Renal pelvis (tissue), 1 donor: ENCODE measurements at regions not wholly inside any gene's neighbourhood (a gene's known extent, or its start where the extent isn't known, plus 50 kb on each side); places are given as distances from the start of the nearest gene placed in this dataset.

Experiments
- DNase-seq: peaks from one replicate; pipeline ENCODE4 v3.0.0-alpha.2; 2013

DNA sequence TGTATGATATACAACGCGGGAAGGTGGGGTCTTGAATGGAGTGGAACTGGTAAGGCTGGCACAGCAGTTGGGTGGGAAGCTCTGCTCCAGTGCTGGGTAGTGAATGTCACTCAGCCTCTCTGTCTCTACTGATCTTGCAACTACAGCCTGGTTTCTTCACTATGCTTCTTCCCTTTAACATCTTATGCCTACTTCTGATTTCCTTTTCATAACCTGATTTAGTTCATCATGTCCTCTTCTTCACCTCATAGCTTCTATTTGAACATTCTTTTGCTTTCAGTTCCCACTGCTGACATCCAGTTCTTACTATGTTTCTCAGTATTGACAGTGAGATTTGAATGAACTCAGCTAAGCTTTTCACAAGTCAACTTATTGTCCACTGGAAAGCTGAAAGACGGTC is 286.2 kb downstream of the ARL6IP6 start:
- no peak for DNase-seq

DNA sequence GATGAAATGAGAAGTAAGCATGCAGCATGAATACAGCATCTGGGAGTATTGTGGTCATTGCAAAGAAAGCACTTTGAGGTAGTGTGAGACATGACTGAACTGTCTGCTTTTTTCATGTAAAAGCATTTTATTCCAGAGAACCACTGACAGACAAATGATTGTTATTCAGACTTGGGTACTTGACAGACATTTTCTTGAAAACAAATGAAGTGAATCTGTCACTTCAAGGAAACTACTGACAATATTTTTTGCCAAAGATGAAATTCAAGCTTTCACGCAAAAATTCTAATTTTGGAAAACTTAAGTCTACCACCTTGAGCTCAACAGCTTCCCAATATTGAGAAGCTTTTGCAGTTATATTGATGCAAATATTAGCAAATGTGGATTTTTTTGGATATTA is 255.7 kb downstream of the ARL6IP6 start:
- DNase-seq, result no peak

DNA sequence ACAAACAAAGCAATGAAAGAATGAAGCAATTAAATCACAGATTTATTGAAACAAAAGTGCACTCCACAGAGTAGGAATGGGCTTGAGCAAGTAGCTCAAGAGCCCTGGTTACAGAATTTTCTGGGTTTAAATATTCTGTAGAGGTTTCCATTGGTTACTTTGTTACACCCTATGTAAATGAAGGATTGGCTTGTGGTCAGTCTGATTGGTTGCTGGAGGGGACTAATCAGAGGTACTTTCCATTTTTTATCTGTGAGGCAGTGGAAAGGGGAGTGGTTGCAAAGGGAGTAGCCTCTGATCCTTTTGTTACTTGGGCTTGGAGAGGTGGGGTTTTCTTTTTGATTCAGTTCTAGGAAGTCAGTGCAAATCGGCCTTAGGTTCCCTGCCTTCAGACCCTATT is 253.3 kb downstream of the ARL6IP6 start:
- DNase-seq, result no peak

DNA sequence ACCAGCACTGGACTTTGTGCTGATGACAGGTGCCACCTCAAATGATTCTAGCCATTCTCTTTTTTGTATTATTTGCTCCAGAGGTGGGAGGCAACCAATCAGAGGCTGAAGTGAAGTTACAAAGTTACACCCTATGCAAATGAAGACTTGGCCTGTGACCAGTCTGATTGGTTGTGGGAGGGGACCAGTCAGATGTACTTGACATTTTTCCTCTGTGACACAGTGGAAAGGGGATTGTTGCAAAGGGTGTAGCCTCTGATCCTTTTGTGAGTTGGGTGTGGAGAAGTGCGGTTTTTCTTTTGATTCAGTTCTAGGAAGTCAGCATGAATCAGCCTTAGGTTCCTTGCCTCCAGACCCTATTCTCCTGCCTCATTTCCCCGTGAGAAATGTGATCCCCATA is 244.0 kb downstream of the ARL6IP6 start:
- DNase-seq, result no peak

DNA sequence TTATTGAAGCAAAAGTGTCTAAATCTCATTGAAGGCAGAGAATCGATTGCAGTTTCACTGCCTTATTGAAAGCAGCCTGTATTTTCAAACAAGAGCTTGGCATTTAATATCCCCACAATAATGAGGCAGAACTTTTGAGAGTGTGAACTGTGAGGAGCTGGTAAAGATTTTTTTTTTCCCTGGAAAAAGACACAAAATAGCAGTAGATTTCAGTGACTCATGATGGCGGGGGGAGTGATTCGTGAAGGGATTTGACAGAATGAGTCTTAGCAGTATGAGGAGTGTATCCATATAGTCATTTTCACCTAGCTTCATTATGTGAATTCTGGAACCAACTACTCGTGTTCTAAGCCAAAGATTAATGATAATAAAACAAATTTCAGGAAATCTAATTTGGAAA is 242.9 kb downstream of the ARL6IP6 start:
- DNase-seq, result no peak

DNA sequence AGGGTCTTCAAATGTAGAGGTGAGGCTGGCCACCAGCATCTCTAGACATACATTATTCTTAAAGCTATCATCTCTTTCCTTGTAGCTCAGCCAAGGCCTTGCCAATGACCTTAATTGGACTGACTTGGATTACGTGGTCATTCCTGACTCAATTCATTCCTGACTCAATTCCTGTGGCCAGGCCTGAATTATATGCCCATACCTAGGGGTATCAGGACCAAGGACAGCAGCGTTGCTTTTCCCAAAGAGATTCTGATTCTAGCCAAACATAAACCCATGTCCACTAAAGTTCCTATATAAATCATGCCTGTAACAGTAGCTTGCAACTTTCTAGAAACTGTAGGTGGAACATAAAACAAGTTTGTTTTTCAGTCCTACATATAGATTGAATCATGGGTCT is 231.7 kb downstream of the ARL6IP6 start:
- DNase-seq, result peak; percentile 42

DNA sequence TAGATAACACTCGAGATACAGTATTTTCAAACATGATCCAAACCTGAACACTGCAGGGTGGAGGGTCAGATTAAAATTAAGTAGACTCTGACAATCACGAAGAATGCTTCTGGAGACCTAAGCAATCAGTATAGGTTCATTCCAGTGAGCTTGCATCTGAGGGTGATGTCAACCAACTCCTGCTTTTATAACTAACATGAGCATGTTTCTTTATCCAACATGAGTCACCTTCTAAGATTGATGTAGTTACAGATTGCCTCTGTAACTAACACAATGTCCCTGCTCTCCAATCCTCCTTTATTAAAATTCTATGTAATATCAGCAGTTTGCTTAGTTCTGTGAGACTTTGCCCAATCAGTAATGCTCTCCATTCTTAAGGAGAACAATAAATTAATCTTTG is 225.7 kb downstream of the ARL6IP6 start:
- DNase-seq, result no peak

DNA sequence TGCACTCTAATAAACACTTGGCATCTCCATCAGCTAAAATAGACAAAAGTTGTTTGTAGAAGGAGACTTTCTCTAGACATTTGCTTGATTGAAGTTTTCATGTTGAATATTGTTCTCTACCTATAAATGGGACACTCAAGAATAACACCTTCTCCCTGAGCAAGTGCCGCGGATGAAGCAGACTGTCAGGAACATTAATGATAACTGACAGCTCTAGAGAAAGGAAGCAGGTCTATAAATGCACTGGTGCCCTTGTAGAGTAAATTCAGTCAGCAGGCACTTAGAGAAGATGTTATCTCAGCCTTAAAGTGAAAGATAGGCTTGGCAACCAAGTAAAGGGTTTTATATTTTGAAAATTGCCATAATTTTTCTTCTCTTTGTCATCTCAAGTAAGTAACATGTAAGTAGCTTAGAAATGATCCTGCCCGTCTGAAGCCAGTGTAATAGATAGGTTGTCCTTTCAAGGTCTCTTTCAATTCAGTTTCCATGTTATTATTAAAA is 224.6 kb downstream of the ARL6IP6 start:
- DNase-seq, result no peak

DNA sequence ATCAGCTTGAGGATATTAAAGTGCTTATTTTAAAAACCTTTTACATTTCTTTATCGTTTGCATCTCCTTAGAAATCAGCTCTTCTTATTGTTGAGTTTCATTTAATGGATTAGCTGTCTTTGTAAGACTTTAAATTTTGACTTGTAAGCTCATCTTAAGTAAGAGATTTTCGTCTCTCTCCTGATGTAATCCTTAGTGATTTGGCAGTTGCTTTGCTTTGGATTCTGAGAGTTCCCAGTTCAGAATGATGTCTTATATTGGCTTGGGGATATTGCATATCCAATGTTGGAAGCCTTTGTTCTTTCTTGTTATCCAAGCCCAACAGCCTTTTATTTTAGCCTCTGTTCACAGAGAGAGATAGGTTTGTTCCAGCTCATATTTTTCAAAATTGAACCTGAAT is 212.1 kb downstream of the ARL6IP6 start:
- no peak for DNase-seq

DNA sequence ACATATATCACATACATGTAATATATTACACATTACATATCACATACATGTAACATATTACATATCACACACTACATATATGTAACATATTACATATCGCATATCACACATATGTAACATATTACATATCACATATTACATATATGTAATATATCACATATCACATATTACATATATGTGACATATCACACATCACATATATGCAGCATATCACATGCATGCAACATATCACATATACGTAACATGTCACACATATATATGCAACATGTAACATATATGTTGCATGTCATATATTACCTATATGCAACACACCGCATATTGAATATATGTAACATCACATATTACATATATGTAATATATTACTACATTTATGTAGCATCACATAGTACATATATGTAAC is 211.2 kb downstream of the ARL6IP6 start:
- no peak for DNase-seq

DNA sequence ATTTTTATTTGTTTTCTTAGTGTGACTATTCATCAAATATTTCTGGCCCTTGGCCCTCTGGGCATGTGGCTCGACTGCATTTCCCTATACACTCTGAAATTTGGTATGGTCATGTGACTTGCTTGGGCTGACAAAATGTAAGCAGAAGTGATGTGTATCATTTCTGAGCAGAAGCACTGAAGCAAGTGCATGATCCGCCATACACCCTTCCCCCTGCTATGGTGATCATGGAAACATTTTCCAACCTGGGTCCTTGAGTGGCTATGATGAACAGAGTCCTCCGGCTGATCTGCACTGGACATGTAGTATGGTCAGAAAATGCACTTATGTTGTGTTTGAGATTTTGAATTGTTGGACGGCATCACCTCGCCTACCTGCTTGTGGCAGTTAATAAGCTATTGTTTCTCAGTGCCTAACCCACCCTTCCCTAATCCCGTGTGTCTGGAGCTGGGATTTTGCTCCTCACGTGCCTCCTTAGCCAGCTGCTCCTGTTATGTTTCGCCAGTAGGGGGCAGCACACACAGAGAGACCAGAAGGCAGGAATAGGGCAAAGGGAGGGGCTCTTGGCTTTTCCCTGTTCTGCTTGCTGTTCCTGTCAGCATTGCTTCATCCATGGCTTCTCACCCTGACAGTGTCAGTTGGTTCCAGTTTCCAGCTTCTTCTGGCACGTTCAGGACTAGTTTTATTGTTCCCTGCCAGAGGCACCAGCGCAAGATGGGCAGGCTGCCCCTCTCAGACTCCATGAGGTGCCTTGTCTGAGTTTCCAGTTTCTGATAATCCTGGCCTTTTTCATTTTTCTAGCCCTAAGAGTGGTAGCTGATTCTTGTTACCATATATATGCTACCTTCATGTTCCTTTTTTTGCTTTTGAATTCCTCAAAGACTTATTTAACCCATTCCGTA is 207.4 kb downstream of the ARL6IP6 start:
- DNase-seq, result peak; percentile 36

DNA sequence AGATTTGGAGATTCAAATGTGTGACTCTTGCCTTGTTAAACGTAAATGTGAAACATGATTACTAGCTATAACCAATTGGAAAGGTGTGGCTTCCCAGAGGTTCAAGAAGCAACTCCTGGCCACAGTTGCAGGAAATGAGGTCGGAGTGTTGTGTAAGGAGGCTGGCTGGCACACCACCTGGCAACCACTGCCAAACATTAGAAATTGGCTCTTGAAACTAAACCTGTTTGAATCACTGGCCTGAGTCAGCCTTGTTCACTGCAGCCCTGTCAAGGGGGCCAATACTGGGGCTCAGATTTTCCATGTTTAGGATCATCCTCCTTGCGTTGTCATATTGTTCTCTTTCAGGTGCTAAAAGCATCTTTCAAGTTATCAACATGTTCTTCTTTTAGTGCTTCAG is 206.3 kb downstream of the ARL6IP6 start:
- no peak for DNase-seq

DNA sequence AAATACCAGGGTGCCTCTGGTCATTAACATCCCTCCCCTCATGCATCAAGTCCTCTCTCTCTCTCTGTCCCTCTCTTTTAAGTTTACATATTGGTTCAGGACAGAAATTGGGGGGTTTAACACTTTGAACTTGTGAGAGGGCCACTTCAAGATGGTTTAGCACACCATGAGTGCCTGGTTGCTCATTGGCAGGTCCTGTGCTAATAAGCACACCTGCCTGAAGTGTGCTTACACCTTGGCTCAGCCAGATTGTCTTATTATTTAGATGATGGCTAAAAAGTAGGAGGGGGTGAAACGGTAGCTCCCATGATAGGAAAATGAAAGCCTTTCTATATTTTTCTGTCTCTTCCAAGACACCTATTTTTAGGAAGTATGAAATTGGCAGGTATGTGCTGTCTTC is 205.8 kb downstream of the ARL6IP6 start:
- no peak for DNase-seq

DNA sequence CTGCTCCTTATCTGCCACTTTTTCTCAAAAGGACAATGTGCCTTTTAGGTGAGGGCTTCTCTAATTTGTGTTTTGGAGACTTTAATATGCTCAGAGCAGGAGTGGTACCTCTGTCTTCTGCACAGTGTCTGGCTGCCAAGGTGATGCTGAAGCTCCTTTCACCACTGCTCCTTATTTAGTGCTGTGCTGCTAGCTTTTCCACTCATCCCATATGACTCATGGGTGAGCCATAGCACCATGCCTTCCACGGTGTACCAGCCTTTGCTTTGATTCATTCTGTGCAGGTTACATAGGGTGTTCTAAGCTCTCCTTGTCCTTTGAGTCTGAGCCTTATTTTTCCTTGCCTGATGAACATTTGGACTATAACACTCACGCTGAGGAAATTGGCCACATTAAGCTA is 202.4 kb downstream of the ARL6IP6 start:
- no peak for DNase-seq

DNA sequence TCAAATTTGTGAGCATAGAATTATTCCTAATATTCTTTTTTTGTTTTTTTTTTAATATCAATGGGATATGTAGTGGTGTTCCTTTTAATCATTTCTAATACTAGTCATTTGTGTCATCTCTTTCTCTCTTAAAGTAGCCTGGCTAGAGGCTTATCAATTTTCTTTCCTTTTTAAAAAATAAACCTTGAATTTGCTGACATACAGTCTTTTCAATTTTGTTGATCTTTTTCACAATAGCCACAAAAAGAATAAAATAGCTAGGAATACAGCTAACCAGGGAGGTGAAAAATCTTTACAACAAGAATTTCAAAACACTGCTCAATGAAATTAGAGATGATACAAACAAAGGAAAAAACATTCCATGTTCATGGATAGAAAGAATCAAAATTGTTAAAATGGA is 192.6 kb downstream of the ARL6IP6 start:
- DNase-seq, result no peak

DNA sequence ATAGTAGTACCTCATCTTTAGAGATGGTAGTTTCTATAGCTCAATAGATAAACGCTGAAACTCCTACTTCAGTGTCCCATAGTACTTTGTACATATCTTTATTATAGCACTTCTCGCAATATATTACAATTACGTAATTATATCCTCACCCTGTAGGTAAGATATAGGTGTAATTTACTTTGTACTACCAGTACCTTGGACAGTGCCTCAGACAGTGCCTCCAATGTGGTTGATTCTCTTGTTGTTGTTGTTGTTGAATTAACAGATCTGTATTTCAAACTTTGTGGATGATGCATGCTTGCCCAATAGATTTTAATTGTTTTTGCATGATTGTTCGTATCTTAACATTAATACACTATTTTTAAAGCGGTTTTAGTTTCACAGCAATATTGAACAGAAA is 188.6 kb downstream of the ARL6IP6 start:
- no peak for DNase-seq

DNA sequence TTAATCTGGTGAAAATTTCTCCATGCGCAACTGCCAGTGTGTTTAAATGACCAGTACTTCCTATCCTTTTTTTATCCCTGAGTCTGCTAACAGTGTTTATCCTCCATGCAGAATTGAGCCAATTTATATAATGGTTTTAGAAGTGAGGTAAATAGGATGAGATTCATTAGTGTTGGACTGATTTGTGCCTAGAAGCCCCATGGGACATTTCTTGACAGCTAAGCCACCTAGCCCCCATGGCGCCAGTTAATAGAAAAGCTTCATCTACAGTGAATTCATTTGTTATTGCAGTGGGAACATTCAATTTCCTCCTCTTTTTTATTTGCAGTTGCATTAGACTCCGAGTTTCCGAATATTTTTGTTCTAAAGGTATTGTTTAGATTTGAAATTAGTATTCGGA is 175.6 kb downstream of the ARL6IP6 start:
- no peak for DNase-seq

DNA sequence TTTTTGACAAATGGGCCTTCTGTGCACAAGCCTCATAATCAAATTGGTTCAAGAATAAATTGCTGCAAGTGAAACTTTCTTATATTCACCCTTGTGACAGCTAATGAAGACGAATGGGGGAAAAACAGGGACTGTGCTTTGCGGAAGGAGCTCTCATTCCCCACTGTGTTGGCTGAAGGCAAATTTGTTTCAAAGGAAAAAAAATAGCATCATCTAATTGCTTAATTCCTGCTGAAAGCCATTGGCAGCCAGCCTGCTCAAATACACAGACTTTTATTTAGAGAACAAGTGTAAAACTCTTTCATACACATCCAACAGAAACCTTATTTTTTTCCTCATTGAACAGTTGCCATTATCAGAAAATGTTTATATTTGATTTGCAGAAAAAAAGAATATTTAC is 172.3 kb downstream of the ARL6IP6 start:
- no peak for DNase-seq

DNA sequence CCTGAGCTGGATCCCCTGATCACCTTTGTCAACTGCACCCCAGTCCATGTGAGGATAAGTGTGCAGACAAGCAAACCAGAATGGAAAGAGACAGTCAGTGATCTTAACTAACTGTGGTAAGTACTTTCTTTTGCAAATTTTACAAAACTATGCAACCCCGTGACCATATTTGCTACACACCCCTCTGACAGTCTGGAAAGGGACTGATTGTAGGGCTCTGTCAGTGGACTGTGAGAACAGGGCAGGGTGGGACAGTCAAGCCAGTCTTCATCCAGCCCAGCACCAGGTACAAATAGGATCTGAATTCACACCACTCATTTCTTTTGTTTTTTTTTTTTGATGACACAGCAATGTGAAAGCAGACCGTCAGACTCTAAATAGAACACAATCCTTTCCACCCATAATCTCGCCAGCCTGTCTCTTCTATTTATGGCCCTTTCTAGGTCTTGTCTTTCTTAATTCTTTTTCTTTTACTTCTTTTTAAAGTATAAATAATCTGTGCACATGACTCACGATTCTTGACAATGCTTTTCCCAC is 165.6 kb downstream of the ARL6IP6 start:
- DNase-seq, result no peak

DNA sequence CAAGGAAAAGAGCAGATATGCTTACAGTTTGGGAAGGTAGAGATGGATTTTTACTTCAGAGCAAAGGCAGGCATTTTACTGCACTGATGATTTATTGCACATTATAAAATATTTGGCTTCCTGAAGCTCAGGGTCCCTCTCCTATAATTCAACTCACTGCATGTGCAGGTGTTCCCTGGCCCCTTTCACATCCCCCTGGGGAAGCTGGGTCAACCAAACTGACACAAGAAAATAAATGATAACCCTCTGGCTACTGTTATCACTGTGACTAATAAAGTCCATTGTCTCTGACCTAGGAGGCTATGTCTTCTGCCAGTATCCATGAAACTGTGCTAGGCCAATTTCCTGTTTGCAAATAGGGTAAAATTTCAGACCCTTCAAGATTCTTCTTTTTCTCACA is 163.1 kb downstream of the ARL6IP6 start:
- no peak for DNase-seq

DNA sequence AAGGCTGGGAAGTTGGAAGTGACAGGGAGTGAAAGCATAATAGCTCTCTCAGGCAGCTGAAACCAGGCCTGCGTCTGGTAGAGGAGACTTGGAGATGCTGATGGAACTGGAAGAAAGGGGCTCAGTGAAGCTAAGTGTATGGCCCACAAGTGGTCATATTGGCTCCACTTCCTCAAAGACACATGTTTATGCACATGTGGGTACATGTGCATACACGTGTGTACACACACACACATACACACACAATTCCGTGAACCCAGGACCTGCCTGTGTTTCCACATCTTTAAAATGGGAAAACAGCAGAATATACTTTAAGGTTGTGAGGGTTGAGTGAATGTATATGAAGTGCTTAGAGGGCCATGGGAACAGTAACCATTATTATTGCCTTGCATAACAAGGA is 160.9 kb downstream of the ARL6IP6 start:
- DNase-seq, result no peak

DNA sequence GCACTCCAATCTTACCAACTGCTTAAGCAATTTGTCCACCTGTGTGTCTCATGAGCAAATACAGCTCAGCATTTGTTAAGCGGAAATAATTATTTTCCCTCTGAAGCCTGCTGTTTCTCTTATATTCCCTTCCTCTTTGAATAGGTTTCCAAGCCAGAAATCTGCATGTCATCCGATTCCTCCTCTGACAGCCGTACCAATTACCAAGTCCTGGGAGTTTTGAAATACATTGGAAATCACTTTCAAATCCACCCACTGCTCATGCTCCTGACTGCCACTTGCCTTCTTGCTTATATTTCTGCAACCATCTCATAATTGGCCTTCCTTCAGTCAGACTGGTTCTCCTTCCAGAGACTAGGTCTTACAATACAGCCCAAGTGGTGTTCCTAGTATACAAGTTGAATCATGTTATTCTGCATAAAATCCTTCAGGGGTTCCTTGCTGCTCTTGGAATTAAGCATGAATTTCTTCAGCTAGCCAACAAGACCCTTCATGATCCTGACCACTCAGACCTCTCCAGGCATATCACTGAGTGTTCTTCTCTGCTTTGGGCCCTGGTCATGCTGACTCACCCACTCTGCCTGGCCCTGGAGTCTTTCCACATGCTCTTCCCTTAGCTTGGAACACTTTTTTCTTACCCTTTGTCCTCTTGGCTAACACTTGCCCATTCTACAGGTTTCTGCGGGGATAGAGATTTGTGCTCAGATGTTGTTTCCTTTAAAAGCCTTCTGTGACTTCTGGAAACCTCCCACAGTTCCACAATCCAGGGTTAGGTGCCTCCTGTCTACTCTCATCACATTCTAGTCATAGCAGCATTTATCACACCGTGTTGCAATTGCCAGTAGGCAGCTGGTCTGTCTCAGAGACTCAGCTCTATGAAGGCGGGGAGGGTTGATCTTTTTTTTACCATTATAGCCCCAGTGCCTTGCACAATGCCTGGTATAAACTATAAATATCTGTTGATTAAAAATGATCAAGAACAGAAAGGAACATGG is 157.6 kb downstream of the ARL6IP6 start:
- no peak for DNase-seq

DNA sequence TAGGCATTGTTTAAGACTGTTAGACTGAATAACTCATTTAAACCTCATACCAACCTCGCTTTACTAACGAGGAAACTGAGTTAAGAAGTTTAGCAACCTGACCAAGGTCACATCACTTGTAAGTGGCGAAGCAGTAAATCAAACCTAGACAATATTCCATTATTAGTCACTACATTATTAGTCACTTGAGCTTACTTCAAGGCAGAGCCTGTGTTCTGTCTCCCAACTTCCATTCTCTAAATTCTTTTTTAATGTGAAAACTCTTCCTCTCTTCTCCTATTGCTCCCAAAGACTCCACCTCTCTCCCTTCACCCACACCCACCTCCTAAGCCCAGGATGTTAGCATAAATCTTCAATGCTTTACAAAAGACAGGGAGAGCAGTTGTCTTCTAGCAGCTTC is 156.5 kb downstream of the ARL6IP6 start:
- DNase-seq, result no peak
